Kidney epithelial cell (primary cell): ENCODE measurements at regions not wholly inside any gene's neighbourhood (a gene's known extent, or its start where the extent isn't known, plus 50 kb on each side); places are given as distances from the start of the nearest gene placed in this dataset.

Experiments used
- DNase-seq: peaks from one replicate; pipeline ENCODE4 v3.0.0-alpha.2; 2010; ENCODE audit warnings: low read depth
- H3K27me3 ChIP-seq: 2 replicates; pipeline ENCODE4 v1.6.0; 2011; ENCODE audit warnings: low read length; ENCODE audit not compliant: control insufficient read depth, insufficient read depth
- H3K36me3 ChIP-seq: 2 replicates; pipeline ENCODE4 v1.5.1; 2011; ENCODE audit warnings: low read length; ENCODE audit not compliant: control insufficient read depth, insufficient read depth
- H3K4me3 ChIP-seq: 2 replicates; pipeline ENCODE4 v1.5.1; 2011; ENCODE audit warnings: low read depth, mild to moderate bottlenecking, control low read depth, low read length
- CTCF ChIP-seq: IDR thresholded peaks from 2 replicates; pipeline ENCODE4 v1.5.1; 2011; ENCODE audit warnings: mild to moderate bottlenecking, moderate library complexity, low read length, control low read depth, inconsistent platforms; ENCODE audit not compliant: insufficient read depth, poor library complexity, severe bottlenecking

GRCh38 chr11:109267293-109268095 lies 154.5 kb upstream of the C11orf87 start:
- no peak for TF ChIP-seq CTCF
- Histone ChIP-seq H3K4me3 (no peak overlapping the region), H3K36me3 (no peaks in the 10 kb centered on the region), H3K27me3 (no peaks in the 10 kb centered on the region)
- no peak for DNase-seq

DNA sequence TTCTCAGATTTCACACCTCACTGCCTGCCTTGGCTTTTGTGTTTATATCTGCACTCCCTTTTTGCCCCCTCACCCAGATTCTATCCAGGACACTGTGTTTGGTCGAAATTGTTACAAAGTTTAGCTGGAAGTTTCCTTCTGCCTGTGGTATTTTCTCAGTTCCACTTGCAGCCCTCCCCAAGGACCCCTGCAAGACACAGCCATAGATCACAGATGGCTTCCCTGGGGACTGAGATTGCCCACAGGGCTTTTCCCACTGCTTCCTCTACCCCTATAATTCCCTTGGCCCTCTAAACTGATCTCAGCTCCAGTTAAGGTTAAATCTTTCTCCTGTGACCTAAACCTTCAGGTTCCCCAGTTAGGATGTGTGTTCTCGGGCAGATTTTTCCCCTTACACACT lies 146.1 kb upstream of the C11orf87 start:
- no peaks in the 10 kb centered on the region for H3K27me3 ChIP-seq
- DNase-seq: no peak
- H3K4me3 ChIP-seq: no peak overlapping the region
- no peak for TF ChIP-seq CTCF
- no peaks in the 10 kb centered on the region for H3K36me3 ChIP-seq

DNA sequence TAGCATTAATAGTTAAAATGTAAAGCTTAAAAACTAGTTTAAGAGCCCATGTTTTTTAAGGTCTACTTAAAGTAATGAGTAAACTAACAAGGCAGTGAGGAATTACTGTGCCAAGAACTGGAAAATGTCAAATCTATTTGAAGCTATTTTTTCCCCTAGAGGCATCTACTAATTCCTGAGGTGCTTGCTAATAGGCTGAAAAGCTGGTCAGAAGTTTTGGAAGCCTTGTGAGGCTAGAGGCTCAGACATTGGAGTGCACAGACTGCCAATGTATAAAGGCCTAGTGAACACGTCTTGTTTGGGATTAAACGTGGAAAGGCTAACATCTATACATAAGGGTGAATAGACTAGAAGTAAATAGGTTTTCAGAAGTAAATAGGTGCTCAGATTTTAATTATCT lies 136.5 kb upstream of the C11orf87 start:
- DNase-seq: no peak
- no peaks in the 10 kb centered on the region for H3K27me3 ChIP-seq
- no peak for TF ChIP-seq CTCF
- no peak overlapping the region for H3K4me3 ChIP-seq
- H3K36me3 ChIP-seq: no peaks in the 10 kb centered on the region

GRCh38 chr11:109291553-109291952 lies 130.4 kb upstream of the C11orf87 start:
- Histone ChIP-seq H3K4me3 (no peak overlapping the region), H3K36me3 (no peaks in the 10 kb centered on the region), H3K27me3 (no peaks in the 10 kb centered on the region)
- TF ChIP-seq CTCF: no peak
- DNase-seq: no peak

- Histone ChIP-seq H3K4me3 (no peak overlapping the region), H3K27me3 (no peaks in the 10 kb centered on the region), H3K36me3 (no peaks in the 10 kb centered on the region)
- no peak for TF ChIP-seq CTCF
- DNase-seq: no peak
Measured at GRCh38 chr11:109298865-109299264, 123.1 kb upstream of the C11orf87 start.

DNA sequence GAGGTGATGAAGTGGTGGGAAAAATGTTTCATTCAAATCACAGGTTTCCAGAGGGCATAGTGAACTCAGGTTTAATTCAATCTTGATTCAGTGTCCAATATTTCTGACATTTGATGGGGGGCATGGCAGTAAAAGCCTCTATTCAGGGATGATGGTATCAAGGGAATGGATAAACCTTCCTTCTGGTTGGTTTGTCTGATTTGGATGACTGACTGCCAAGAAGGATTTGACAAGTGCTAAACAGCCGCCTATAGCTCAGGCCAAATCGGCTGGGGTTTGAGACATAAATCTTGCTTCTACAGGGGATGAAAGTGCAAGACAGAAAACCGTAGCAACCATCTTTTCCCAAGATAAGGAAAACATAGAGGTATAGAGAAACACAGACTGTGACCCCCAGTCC lies 121.8 kb upstream of the C11orf87 start:
- no peak for TF ChIP-seq CTCF
- Histone ChIP-seq H3K4me3 (no peak overlapping the region), H3K36me3 (no peaks in the 10 kb centered on the region), H3K27me3 (no peaks in the 10 kb centered on the region)
- DNase-seq: no peak
